Neuronal stem cell (in vitro differentiated cells): ENCODE measurements at regions not wholly inside any gene's neighbourhood (a gene's known extent, or its start where the extent isn't known, plus 50 kb on each side); places are given as distances from the start of the nearest gene placed in this dataset.

Source experiments
- DNase-seq: peaks from one replicate; pipeline ENCODE4 v3.0.0-alpha.2; 2013; ENCODE audit warnings: low spot score
- H2AFZ ChIP-seq: one replicate; pipeline ENCODE4 v1.6.1; 2013; ENCODE audit warnings: mild to moderate bottlenecking, low read length, inconsistent platforms
- H2AK5ac ChIP-seq: 2 replicates; pipeline ENCODE4 v1.6.1; 2013; ENCODE audit warnings: low read depth, mild to moderate bottlenecking, inconsistent platforms, low read length, moderate library complexity, mixed read lengths
- H2BK120ac ChIP-seq: 2 replicates; pipeline ENCODE4 v1.6.1; 2013; ENCODE audit warnings: low read depth, mild to moderate bottlenecking, inconsistent platforms, low read length, moderate library complexity, mixed read lengths
- H2BK12ac ChIP-seq: one replicate; pipeline ENCODE4 v1.6.1; 2013; ENCODE audit warnings: low read length, inconsistent platforms
- H2BK15ac ChIP-seq: 2 replicates; pipeline ENCODE4 v1.6.1; 2013; ENCODE audit warnings: mild to moderate bottlenecking, low read length, inconsistent platforms, mixed read lengths
- H2BK5ac ChIP-seq: one replicate; pipeline ENCODE4 v1.6.1; 2013; ENCODE audit warnings: inconsistent platforms, mild to moderate bottlenecking, low read length, moderate library complexity
- H3K14ac ChIP-seq: one replicate; pipeline ENCODE4 v1.6.1; 2013; ENCODE audit warnings: low read length, inconsistent platforms
- H3K18ac ChIP-seq: 2 replicates; pipeline ENCODE4 v1.6.1; 2013; ENCODE audit warnings: low read length, inconsistent platforms
- H3K23ac ChIP-seq: 2 replicates; pipeline ENCODE4 v1.6.1; 2013; ENCODE audit warnings: low read depth, mild to moderate bottlenecking, mixed read lengths, low read length, inconsistent platforms; ENCODE audit not compliant: poor library complexity
- H3K27ac ChIP-seq: replicated peaks from 3 replicates; pipeline ENCODE4 v1.5.1; 2013; ENCODE audit warnings: low read length, inconsistent platforms
- H3K27me3 ChIP-seq, 3 experiments: 2 replicates each; pipeline ENCODE4 v1.6.1; 2013; ENCODE audit warnings: low read length in 3 of 3, mild to moderate bottlenecking in 2 of 3, inconsistent platforms in 1 of 3, low read depth in 1 of 3, mixed read lengths in 1 of 3, moderate library complexity in 1 of 3; ENCODE audit not compliant: control insufficient read depth in 3 of 3, insufficient read depth in 3 of 3
- H3K36me3 ChIP-seq, 2 donors: replicated peaks in 1 of 2; 2 replicates each; pipeline ENCODE4 v1.6.1; 2013; ENCODE audit warnings: low read length in 2 of 2; ENCODE audit not compliant: control insufficient read depth in 2 of 2, insufficient read depth in 2 of 2
- H3K4ac ChIP-seq: 2 replicates; pipeline ENCODE4 v1.6.1; 2013; ENCODE audit warnings: inconsistent platforms, mild to moderate bottlenecking, low read length, moderate library complexity
- H3K4me1 ChIP-seq, 2 donors: 1 replicate in 1 of 2; 2 replicates in 1 of 2; pipeline ENCODE4 v1.6.1; 2013; ENCODE audit warnings: low read length in 2 of 2, low read depth in 1 of 2; ENCODE audit not compliant: control insufficient read depth in 2 of 2, insufficient read depth in 1 of 2
- H3K4me2 ChIP-seq: one replicate; pipeline ENCODE4 v1.6.1; 2013; ENCODE audit warnings: mild to moderate bottlenecking, low read length, inconsistent platforms; ENCODE audit not compliant: insufficient read depth, poor library complexity, severe bottlenecking
- H3K4me3 ChIP-seq, 2 donors: 2 replicates each; pipeline ENCODE4 v1.5.1; 2013; ENCODE audit warnings: low read length in 2 of 2, mild to moderate bottlenecking in 2 of 2, inconsistent platforms in 1 of 2, moderate library complexity in 1 of 2
- H3K79me1 ChIP-seq: one replicate; pipeline ENCODE4 v1.6.1; 2013; ENCODE audit warnings: low read depth, mild to moderate bottlenecking, inconsistent platforms, low read length, moderate library complexity
- H3K9ac ChIP-seq: one replicate; pipeline ENCODE4 v1.6.1; 2013; ENCODE audit warnings: mild to moderate bottlenecking, low read depth, low read length, inconsistent platforms; ENCODE audit not compliant: poor library complexity
- H3K9me3 ChIP-seq, 2 donors: replicated peaks in 1 of 2; 2 replicates each; pipeline versions ENCODE3 to v1.6.1; 2013; ENCODE audit warnings: low read length in 2 of 2, mild to moderate bottlenecking in 2 of 2, inconsistent platforms in 1 of 2, low read depth in 1 of 2, mixed read lengths in 1 of 2, moderate library complexity in 1 of 2; ENCODE audit not compliant: control insufficient read depth in 2 of 2, insufficient read depth in 1 of 2
- H4K8ac ChIP-seq: one replicate; pipeline ENCODE4 v1.6.1; 2013; ENCODE audit warnings: low read depth, mild to moderate bottlenecking, inconsistent platforms, low read length, moderate library complexity
- H4K91ac ChIP-seq: one replicate; pipeline ENCODE4 v1.6.1; 2013; ENCODE audit warnings: low read length, low read depth, mild to moderate bottlenecking, inconsistent platforms; ENCODE audit not compliant: poor library complexity
- WGBS, 2 donors: extraction: QIAGEN DNeasy Blood & Tissue Kit; methylation state at CpG; one replicate each; pipeline ENCODE4 v1.1.7; 2013; ENCODE audit warnings: missing lambda C conversion rate in 2 of 2, mixed read lengths in 1 of 2; ENCODE audit not compliant: insufficient read length in 2 of 2, insufficient replicate concordance in 1 of 2; ENCODE audit errors: extremely low coverage in 2 of 2; 5-methylcytosine and 5-hydroxymethylcytosine counted together

GRCh38 chr4:18479825-18480224 lies 458.3 kb upstream of the LCORL start:
- Histone ChIP-seq H2AK5ac (no peak overlapping the region), H3K9me3 (peaks cover 2 to 8% of the 10 kb centered on the region in 2 donors), H3K14ac (no peak overlapping the region), H3K27ac (no peak overlapping the region), H4K91ac (no peak overlapping the region), H3K4me2 (no peak overlapping the region), H2BK15ac (no peak overlapping the region), H3K4me1 (peaks cover 4% of the 10 kb centered on the region in 2 donors), H2BK120ac (no peak overlapping the region), H3K27me3 (no peaks in the 10 kb centered on the region), H3K79me1 (no peaks in the 10 kb centered on the region), H2BK12ac (no peak overlapping the region), H3K9ac (no peak overlapping the region), H2AFZ (no peak overlapping the region), H3K4ac (no peak overlapping the region), H3K18ac (no peak overlapping the region), H4K8ac (no peak overlapping the region), H3K36me3 (no peaks in the 10 kb centered on the region), H2BK5ac (no peak overlapping the region), H3K23ac (no peak overlapping the region), H3K4me3 (no peak overlapping the region)
- DNase-seq: no peak
- WGBS, 2 donors: no CpG with 5 or more reads among the region's 3 CpGs

- no peak overlapping the region for H3K4me3 ChIP-seq
- no peak overlapping the region for H2AK5ac ChIP-seq
- no peaks in the 10 kb centered on the region for H3K36me3 ChIP-seq
- no peaks in the 10 kb centered on the region for H3K4me1 ChIP-seq
- no peak overlapping the region for H2BK12ac ChIP-seq
- no peak overlapping the region for H3K23ac ChIP-seq
- no peak overlapping the region for H4K8ac ChIP-seq
- H2BK15ac ChIP-seq: no peak overlapping the region
- H4K91ac ChIP-seq: no peak overlapping the region
- no peak overlapping the region for H3K9ac ChIP-seq
- H3K27ac ChIP-seq: no peak overlapping the region
- no CpG with 5 or more reads among the region's 4 CpGs for WGBS, 2 donors
- H3K9me3 ChIP-seq: no peaks in the 10 kb centered on the region
- H3K4me2 ChIP-seq: no peak overlapping the region
- H3K14ac ChIP-seq: no peak overlapping the region
- no peaks in the 10 kb centered on the region for H3K79me1 ChIP-seq
- H3K18ac ChIP-seq: no peak overlapping the region
- no peak for DNase-seq
- H2AFZ ChIP-seq: no peak overlapping the region
- H3K27me3 ChIP-seq: no peaks in the 10 kb centered on the region
- H2BK5ac ChIP-seq: no peak overlapping the region
- H2BK120ac ChIP-seq: no peak overlapping the region
- H3K4ac ChIP-seq: no peak overlapping the region
Measured at GRCh38 chr4:18463987-18464559, 442.5 kb upstream of the LCORL start.

GRCh38 chr4:18458465-18458864 lies 436.9 kb upstream of the LCORL start:
- WGBS, 2 donors: no CpG with 5 or more reads among the region's 3 CpGs
- no peaks in the 10 kb centered on the region for H3K27me3 ChIP-seq
- H3K23ac ChIP-seq: no peak overlapping the region
- H3K4ac ChIP-seq: no peak overlapping the region
- H3K4me1 ChIP-seq: no peaks in the 10 kb centered on the region
- H3K18ac ChIP-seq: no peak overlapping the region
- H3K27ac ChIP-seq: no peak overlapping the region
- no peak overlapping the region for H3K4me2 ChIP-seq
- no peak overlapping the region for H4K8ac ChIP-seq
- H2BK120ac ChIP-seq: no peak overlapping the region
- H3K9me3 ChIP-seq: no peaks in the 10 kb centered on the region
- no peak overlapping the region for H2AK5ac ChIP-seq
- no peak overlapping the region for H3K4me3 ChIP-seq
- no peak overlapping the region for H2BK5ac ChIP-seq
- H4K91ac ChIP-seq: no peak overlapping the region
- no peak overlapping the region for H2BK12ac ChIP-seq
- H2BK15ac ChIP-seq: no peak overlapping the region
- no peak overlapping the region for H3K14ac ChIP-seq
- no peaks in the 10 kb centered on the region for H3K79me1 ChIP-seq
- DNase-seq: no peak
- H3K9ac ChIP-seq: no peak overlapping the region
- H2AFZ ChIP-seq: no peak overlapping the region
- H3K36me3 ChIP-seq: no peaks in the 10 kb centered on the region

GRCh38 chr4:18454349-18454748 lies 432.8 kb upstream of the LCORL start:
- H3K14ac ChIP-seq: no peak overlapping the region
- H3K27ac ChIP-seq: no peak overlapping the region
- H2AK5ac ChIP-seq: no peak overlapping the region
- no peaks in the 10 kb centered on the region for H3K27me3 ChIP-seq
- H3K9ac ChIP-seq: no peak overlapping the region
- no peak overlapping the region for H4K91ac ChIP-seq
- no peak overlapping the region for H2AFZ ChIP-seq
- no peak overlapping the region for H3K18ac ChIP-seq
- WGBS, 2 donors: no CpG with 5 or more reads among the region's 3 CpGs
- no peak overlapping the region for H2BK120ac ChIP-seq
- no peak overlapping the region for H2BK5ac ChIP-seq
- no peaks in the 10 kb centered on the region for H3K9me3 ChIP-seq
- H3K23ac ChIP-seq: no peak overlapping the region
- no peak for DNase-seq
- H3K4me1 ChIP-seq: no peaks in the 10 kb centered on the region
- no peaks in the 10 kb centered on the region for H3K36me3 ChIP-seq
- no peaks in the 10 kb centered on the region for H3K79me1 ChIP-seq
- H2BK15ac ChIP-seq: no peak overlapping the region
- no peak overlapping the region for H3K4me2 ChIP-seq
- H2BK12ac ChIP-seq: no peak overlapping the region
- no peak overlapping the region for H4K8ac ChIP-seq
- no peak overlapping the region for H3K4ac ChIP-seq
- no peak overlapping the region for H3K4me3 ChIP-seq
